ENCODE measurements at regions not wholly inside any gene's neighbourhood (a gene's known extent, or its start where the extent isn't known, plus 50 kb on each side); places are given as distances from the start of the nearest gene placed in this dataset.

- DNase-seq (ENCODE audit: low spot score), result no peak
Measured at GRCh38 chr10:25114036-25114411, 60.8 kb upstream of the GPR158 start.

GRCh38 chr10:25117757-25118156 is 57.0 kb upstream of the GPR158 start:
- DNase-seq (ENCODE audit: low spot score), result no peak

GRCh38 chr10:25120188-25120587 is 54.6 kb upstream of the GPR158 start:
- no peak for DNase-seq (ENCODE audit: low spot score)

Data from HuH-7.5 (cell line).